ENCODE measurements at regions not wholly inside any gene's neighbourhood (a gene's known extent, or its start where the extent isn't known, plus 50 kb on each side); places are given as distances from the start of the nearest gene placed in this dataset.
A peak's percentile ranks its signal among the peaks of the same experiment; 100 is the strongest.
"Not testable (repeated sequence)": the region's sequence is repeated elsewhere in the genome, so short reads cannot be mapped to it uniquely, and the experiment has no call there.

DNA sequence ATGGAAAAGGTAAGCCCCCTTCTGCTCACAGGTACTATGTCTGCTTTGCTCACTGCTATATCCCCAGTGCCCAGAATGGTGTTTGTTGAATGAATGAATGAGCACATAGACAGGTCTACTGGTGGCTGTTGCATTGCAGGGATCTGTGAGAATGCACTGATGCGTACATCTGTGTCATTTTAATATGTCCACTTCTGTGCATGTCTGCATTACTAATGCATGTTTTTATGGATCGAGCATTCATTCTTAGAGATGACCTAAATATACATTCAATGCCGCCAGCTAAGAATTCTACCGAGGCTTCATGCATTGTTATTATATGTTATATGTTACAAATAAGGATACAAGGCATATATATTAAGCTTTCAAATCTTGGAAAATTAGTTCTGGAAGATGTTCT, 73.8 kb downstream of the SPRING1 start:
- DNase-seq (ENCODE audit: low read depth), result no peak
- H3K4me3 ChIP-seq (ENCODE audit: low read depth, low read length), result no peak overlapping the region
- TF ChIP-seq, protein P1, sequence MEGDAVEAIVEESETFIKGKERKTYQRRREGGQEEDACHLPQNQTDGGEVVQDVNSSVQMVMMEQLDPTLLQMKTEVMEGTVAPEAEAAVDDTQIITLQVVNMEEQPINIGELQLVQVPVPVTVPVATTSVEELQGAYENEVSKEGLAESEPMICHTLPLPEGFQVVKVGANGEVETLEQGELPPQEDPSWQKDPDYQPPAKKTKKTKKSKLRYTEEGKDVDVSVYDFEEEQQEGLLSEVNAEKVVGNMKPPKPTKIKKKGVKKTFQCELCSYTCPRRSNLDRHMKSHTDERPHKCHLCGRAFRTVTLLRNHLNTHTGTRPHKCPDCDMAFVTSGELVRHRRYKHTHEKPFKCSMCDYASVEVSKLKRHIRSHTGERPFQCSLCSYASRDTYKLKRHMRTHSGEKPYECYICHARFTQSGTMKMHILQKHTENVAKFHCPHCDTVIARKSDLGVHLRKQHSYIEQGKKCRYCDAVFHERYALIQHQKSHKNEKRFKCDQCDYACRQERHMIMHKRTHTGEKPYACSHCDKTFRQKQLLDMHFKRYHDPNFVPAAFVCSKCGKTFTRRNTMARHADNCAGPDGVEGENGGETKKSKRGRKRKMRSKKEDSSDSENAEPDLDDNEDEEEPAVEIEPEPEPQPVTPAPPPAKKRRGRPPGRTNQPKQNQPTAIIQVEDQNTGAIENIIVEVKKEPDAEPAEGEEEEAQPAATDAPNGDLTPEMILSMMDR (IDR thresholded peaks at IDR 0.05; ENCODE audit: insufficient read depth, low read length), result no peak

- TF ChIP-seq, protein P1 (IDR thresholded peaks at IDR 0.05; ENCODE audit: insufficient read depth, low read length), result no peak
- DNase-seq (ENCODE audit: low read depth), result no peak
- H3K4me3 ChIP-seq (ENCODE audit: low read depth, low read length), result no peak overlapping the region
Observed at GRCh38 chr12:116662612-116663144, 75.2 kb downstream of the SPRING1 start.

DNA sequence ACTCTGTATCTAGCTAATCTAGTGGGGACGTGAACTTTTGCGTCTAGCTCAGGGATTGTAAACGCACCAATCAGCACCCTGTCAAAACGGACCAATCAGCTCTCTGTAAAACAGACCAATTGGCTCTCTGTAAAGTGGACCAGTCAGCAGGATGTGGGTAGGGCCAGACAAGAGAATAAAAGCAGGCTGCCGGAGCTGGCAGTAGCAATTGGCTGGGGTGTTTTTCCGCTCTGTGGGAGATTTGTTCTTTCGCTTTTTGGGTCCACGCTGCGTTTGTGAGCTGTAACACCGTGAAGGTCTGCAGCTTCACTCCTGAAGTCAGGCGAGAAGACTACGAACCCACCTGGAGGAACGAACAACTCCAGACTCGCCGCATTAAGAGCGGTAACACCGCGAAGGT, 76.5 kb downstream of the SPRING1 start:
- H3K4me3 ChIP-seq (ENCODE audit: low read depth, low read length), result no peak overlapping the region
- DNase-seq (ENCODE audit: low read depth), result no peak
- TF ChIP-seq, protein P1 (IDR thresholded peaks at IDR 0.05; ENCODE audit: insufficient read depth, low read length), result no peak

DNA sequence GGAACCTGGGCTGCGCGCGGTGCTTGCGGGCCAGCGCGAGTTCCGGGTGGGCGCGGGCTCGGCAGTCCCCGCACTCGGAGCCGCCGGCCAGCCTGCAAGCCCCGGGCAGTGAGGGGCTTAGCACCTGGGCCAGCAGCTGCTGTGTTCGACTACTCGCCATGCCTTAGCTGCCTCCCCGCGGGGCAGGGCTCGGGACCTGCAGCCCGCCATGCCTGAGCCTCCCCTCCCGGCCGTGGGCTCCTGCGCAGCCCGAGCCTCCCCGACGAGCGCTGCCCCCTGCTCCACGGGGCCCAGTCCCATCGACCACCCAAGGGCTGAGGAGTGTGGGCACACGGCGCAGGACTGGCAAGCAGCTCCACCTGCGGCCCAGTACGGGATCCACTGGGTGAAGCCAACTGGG, 77.1 kb downstream of the SPRING1 start:
- H3K4me3 ChIP-seq (ENCODE audit: low read depth, low read length); DNase-seq (ENCODE audit: low read depth): not testable (repeated sequence)

DNA sequence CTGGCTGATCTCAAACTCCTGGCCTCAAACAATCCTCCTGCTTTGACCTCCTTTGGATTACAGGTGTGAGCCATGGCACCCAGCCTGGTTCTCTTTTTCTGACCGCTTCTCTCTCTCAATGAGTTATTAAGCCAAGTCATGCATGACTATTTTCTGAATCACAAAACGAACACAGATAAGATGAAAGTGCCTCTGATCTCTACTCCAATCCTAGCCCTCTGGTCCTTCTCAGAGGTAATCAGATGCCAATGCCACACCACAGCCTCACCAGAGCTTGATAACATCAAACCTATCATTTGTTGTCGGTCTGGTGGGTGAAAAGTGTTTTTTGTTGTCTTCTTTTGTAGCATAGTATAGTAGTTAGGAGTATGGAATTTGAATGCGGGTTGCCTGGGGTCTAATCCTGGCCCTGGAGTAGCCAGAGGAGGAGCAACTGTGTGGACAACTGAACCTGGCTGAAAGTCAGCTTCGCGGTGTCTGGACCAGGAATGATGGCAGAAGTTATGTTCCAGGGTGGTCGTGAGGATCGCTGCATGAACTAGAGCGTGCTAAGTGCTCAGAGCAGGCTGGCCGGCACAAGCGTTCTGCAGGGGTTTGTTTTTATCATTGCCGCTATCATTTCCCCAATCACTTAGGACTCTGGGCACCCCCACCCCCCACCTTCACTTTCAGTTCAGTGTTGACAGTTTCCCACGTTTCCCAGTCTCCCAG, 77.9 kb downstream of the SPRING1 start:
- TF ChIP-seq, protein P1 (IDR thresholded peaks at IDR 0.05; ENCODE audit: insufficient read depth, low read length), result no peak
- H3K4me3 ChIP-seq (ENCODE audit: low read depth, low read length), result no peak overlapping the region
- DNase-seq (ENCODE audit: low read depth), result peak; percentile 79

GRCh38 chr12:116657921-116658495, 79.9 kb downstream of the SPRING1 start:
- peak overlapping the region; percentile 55 for H3K4me3 ChIP-seq (ENCODE audit: low read depth, low read length)
- TF ChIP-seq, protein P1 (IDR thresholded peaks at IDR 0.05; ENCODE audit: insufficient read depth, low read length), result no peak
- no peak for DNase-seq (ENCODE audit: low read depth)

DNA sequence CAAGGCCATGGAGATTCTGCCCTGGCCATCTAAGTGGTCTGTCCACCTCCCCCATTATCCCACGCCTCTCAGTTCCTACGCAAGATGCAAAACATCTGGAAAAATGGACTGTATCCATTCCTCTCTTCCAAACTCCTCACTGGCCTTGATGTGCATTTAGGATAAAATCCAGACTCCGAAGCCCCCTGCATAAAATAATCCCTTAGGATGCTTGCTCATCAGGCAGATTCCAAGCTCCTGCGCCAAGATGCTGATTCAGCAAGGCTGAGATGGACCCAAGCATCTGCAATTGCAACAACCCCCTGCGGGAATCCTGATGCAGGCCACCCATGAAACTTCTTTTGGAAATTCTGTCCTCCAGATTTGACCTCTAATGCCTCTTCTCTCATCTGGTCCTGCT, 81.6 kb downstream of the SPRING1 start:
- DNase-seq (ENCODE audit: low read depth), result peak; percentile 50
- no peak overlapping the region for H3K4me3 ChIP-seq (ENCODE audit: low read depth, low read length)
- TF ChIP-seq, protein P1 (IDR thresholded peaks at IDR 0.05; ENCODE audit: insufficient read depth, low read length), result no peak
